Neural progenitor cell (in vitro differentiated cells): ENCODE measurements at regions not wholly inside any gene's neighbourhood (a gene's known extent, or its start where the extent isn't known, plus 50 kb on each side); places are given as distances from the start of the nearest gene placed in this dataset.
A peak's percentile ranks its signal among the peaks of the same experiment; 100 is the strongest.

Source experiments
- DNase-seq: peaks from one replicate; pipeline ENCODE4 v3.0.0-alpha.2; 2016; ENCODE audit warnings: low spot score
- H2AFZ ChIP-seq: fragments of 200-600 bp; sonication (generic); replicated peaks from 2 replicates; pipeline ENCODE4 v1.6.1; 2016; ENCODE audit warnings: antibody characterized with exemption
- H3F3A ChIP-seq: fragments of 200-600 bp; sonication (generic); 2 replicates; pipeline ENCODE4 v1.6.1; 2016; ENCODE audit warnings: antibody characterized with exemption, low read depth
- H3K27ac ChIP-seq: fragments of 200-600 bp; sonication (generic); 2 replicates; pipeline ENCODE4 v1.5.1; 2016; ENCODE audit warnings: mild to moderate bottlenecking
- H3K27me3 ChIP-seq: fragments of 200-600 bp; sonication (generic); 2 replicates; pipeline ENCODE4 v1.6.1; 2016; ENCODE audit warnings: mild to moderate bottlenecking, moderate library complexity
- H3K36me3 ChIP-seq: fragments of 200-600 bp; sonication (generic); 2 replicates; pipeline ENCODE4 v1.5.1; 2016
- H3K4me1 ChIP-seq: fragments of 200-600 bp; sonication (generic); 2 replicates; pipeline ENCODE4 v1.6.1; 2016; ENCODE audit warnings: mixed run types
- H3K4me2 ChIP-seq: fragments of 200-600 bp; sonication (generic); 2 replicates; pipeline ENCODE4 v1.6.1; 2016
- H3K4me3 ChIP-seq: fragments of 200-600 bp; sonication (generic); 2 replicates; pipeline ENCODE4 v1.5.1; 2016
- H3K79me2 ChIP-seq: fragments of 200-600 bp; sonication (generic); 2 replicates; pipeline ENCODE4 v1.6.1; 2016; ENCODE audit warnings: low read depth
- H3K9ac ChIP-seq: fragments of 200-600 bp; sonication (generic); 2 replicates; pipeline ENCODE4 v1.6.1; 2016
- H3K9me3 ChIP-seq: fragments of 200-600 bp; sonication (generic); 2 replicates; pipeline ENCODE4 v1.5.1; 2016; ENCODE audit warnings: low read depth
- H4K20me1 ChIP-seq: fragments of 200-600 bp; sonication (generic); 2 replicates; pipeline ENCODE4 v1.6.1; 2016; ENCODE audit warnings: low read depth
- H3K27ac Mint-ChIP-seq: 3 replicates; pipeline ENCODE4 v1.8.0; 2021; ENCODE audit warnings: mixed read lengths
- H3K27me3 Mint-ChIP-seq: 2 replicates; pipeline ENCODE4 v1.8.0; 2022; ENCODE audit warnings: low read depth, mild to moderate bottlenecking, inconsistent platforms, moderate library complexity, mixed read lengths; ENCODE audit not compliant: insufficient read depth
- H3K36me3 Mint-ChIP-seq: 3 replicates; pipeline ENCODE4 v1.8.0; 2021; ENCODE audit warnings: mixed read lengths
- H3K4me1 Mint-ChIP-seq: 3 replicates; pipeline ENCODE4 v1.8.0; 2021; ENCODE audit warnings: mixed read lengths
- H3K4me3 Mint-ChIP-seq: 3 replicates; pipeline ENCODE4 v1.8.0; 2021; ENCODE audit warnings: mild to moderate bottlenecking, moderate library complexity, mixed read lengths
- H3K9me3 Mint-ChIP-seq: 3 replicates; pipeline ENCODE4 v1.8.0; 2020; ENCODE audit warnings: mixed read lengths
- EZH2 ChIP-seq: fragments of 200-600 bp; sonication (generic); IDR thresholded peaks from 2 replicates; pipeline ENCODE4 v1.6.1; 2017; ENCODE audit warnings: antibody characterized with exemption, mild to moderate bottlenecking, moderate library complexity
- EZH2phosphoT487 ChIP-seq: fragments of 200-600 bp; sonication (generic); IDR thresholded peaks from 2 replicates; pipeline ENCODE4 v1.6.1; 2017; ENCODE audit warnings: antibody characterized with exemption
- TF ChIP-seq, protein P1 (sequence below): fragments of 200-600 bp; sonication (generic); IDR thresholded peaks from 2 replicates; pipeline ENCODE4 v1.5.1; 2017; ENCODE audit warnings: antibody characterized with exemption, mild to moderate bottlenecking

GRCh38 chr13:109584844-109585361 is 201.5 kb downstream of the IRS2 start:
- no peak overlapping the region for H3K4me3 ChIP-seq
- no peaks in the 10 kb centered on the region for H3K79me2 ChIP-seq
- Mint-ChIP-seq H3K9me3 (no peaks in the 10 kb centered on the region), H3K4me1 (no peaks in the 10 kb centered on the region), H3K36me3 (no peaks in the 10 kb centered on the region), H3K27ac (no peak overlapping the region), H3K4me3 (no peak overlapping the region), H3K27me3 (peaks cover 3% of the 10 kb centered on the region)
- no peaks in the 10 kb centered on the region for H3K9me3 ChIP-seq
- H3K27me3 ChIP-seq, result no peaks in the 10 kb centered on the region
- H2AFZ ChIP-seq, result no peak overlapping the region
- H3K9ac ChIP-seq, result no peak overlapping the region
- no peaks in the 10 kb centered on the region for H4K20me1 ChIP-seq
- no peak overlapping the region for H3K27ac ChIP-seq
- H3F3A ChIP-seq, result no peaks in the 10 kb centered on the region
- DNase-seq, result peak; percentile 11
- TF ChIP-seq, protein P1, sequence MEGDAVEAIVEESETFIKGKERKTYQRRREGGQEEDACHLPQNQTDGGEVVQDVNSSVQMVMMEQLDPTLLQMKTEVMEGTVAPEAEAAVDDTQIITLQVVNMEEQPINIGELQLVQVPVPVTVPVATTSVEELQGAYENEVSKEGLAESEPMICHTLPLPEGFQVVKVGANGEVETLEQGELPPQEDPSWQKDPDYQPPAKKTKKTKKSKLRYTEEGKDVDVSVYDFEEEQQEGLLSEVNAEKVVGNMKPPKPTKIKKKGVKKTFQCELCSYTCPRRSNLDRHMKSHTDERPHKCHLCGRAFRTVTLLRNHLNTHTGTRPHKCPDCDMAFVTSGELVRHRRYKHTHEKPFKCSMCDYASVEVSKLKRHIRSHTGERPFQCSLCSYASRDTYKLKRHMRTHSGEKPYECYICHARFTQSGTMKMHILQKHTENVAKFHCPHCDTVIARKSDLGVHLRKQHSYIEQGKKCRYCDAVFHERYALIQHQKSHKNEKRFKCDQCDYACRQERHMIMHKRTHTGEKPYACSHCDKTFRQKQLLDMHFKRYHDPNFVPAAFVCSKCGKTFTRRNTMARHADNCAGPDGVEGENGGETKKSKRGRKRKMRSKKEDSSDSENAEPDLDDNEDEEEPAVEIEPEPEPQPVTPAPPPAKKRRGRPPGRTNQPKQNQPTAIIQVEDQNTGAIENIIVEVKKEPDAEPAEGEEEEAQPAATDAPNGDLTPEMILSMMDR, result no peak
- TF ChIP-seq EZH2phosphoT487 (no peak), EZH2 (no peak)
- peaks cover 6% of the 10 kb centered on the region for H3K4me1 ChIP-seq
- H3K36me3 ChIP-seq, result no peaks in the 10 kb centered on the region
- H3K4me2 ChIP-seq, result no peak overlapping the region

GRCh38 chr13:109577191-109577700 is 209.1 kb downstream of the IRS2 start:
- no peak overlapping the region for H3K27ac ChIP-seq
- no peak overlapping the region for H3K4me2 ChIP-seq
- no peak overlapping the region for H2AFZ ChIP-seq
- no peak overlapping the region for H3K27ac Mint-ChIP-seq
- no peaks in the 10 kb centered on the region for H3K36me3 Mint-ChIP-seq
- peaks cover 4% of the 10 kb centered on the region for H3K27me3 Mint-ChIP-seq
- no peak overlapping the region for H3K4me3 ChIP-seq
- H3K79me2 ChIP-seq, result no peaks in the 10 kb centered on the region
- no peaks in the 10 kb centered on the region for H3K9me3 Mint-ChIP-seq
- H4K20me1 ChIP-seq, result no peaks in the 10 kb centered on the region
- H3K36me3 ChIP-seq, result no peaks in the 10 kb centered on the region
- no peaks in the 10 kb centered on the region for H3F3A ChIP-seq
- H3K9ac ChIP-seq, result no peak overlapping the region
- TF ChIP-seq, protein P1, result no peak
- TF ChIP-seq EZH2, result no peak
- no peak for TF ChIP-seq EZH2phosphoT487
- no peaks in the 10 kb centered on the region for H3K4me1 ChIP-seq
- no peaks in the 10 kb centered on the region for H3K27me3 ChIP-seq
- no peaks in the 10 kb centered on the region for H3K4me1 Mint-ChIP-seq
- H3K9me3 ChIP-seq, result no peaks in the 10 kb centered on the region
- DNase-seq, result no peak
- no peak overlapping the region for H3K4me3 Mint-ChIP-seq

DNA sequence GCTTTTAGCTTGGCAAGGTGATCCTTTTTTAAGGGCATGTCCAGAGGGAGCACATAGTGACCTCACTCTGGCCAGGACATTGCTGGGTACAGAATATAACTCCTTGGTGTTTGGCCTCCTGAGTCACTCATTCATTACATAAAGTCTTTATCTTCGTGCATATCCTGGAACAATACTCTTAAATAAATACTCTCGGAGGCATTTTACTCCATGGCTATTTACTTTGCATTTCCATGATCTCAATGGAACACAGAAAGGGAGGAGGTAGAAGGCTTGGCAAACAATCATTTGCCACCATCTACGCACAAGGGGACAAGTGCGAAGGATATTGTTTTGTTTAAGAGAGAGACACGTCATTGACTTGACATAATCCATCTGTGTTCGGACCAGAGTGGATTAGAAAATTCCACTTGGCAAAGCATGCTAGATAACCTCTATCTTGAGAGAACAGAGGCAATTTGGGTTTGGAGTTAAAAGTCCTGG is 210.0 kb downstream of the IRS2 start:
- Histone ChIP-seq H3K4me3 (no peak overlapping the region), H3K79me2 (no peaks in the 10 kb centered on the region), H3K9ac (no peak overlapping the region), H3K4me1 (no peaks in the 10 kb centered on the region), H4K20me1 (no peaks in the 10 kb centered on the region), H3K9me3 (no peaks in the 10 kb centered on the region), H3K36me3 (no peaks in the 10 kb centered on the region), H3K4me2 (no peak overlapping the region), H3K27ac (no peak overlapping the region), H2AFZ (no peak overlapping the region), H3K27me3 (no peaks in the 10 kb centered on the region), H3F3A (no peaks in the 10 kb centered on the region)
- H3K4me3 Mint-ChIP-seq, result no peak overlapping the region
- H3K4me1 Mint-ChIP-seq, result no peaks in the 10 kb centered on the region
- TF ChIP-seq EZH2phosphoT487 (no peak), EZH2 (no peak)
- no peaks in the 10 kb centered on the region for H3K36me3 Mint-ChIP-seq
- H3K27ac Mint-ChIP-seq, result no peak overlapping the region
- H3K27me3 Mint-ChIP-seq, result peaks cover 3% of the 10 kb centered on the region
- H3K9me3 Mint-ChIP-seq, result no peaks in the 10 kb centered on the region
- DNase-seq, result no peak

DNA sequence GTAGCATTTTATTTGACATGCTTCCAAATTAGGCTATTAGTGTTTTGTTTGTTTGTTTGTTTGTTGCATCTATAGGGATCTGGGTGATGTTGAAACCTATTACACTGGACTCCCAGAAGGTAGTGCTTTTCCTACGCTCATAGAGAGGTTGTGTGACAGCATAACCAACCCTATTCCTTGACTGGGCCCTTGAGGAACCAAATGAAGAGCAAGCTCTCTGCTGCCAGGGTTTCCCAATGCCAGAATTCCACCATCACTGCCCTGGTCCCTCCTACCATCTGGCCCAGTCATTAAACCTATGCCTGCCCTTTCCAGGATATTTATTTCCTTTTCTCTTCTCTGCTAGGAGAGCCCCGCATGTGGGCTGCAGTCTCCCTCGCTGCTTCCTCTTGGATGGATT is 210.6 kb downstream of the IRS2 start:
- H4K20me1 ChIP-seq, result no peaks in the 10 kb centered on the region
- H3K79me2 ChIP-seq, result no peaks in the 10 kb centered on the region
- no peaks in the 10 kb centered on the region for H3F3A ChIP-seq
- H3K4me3 ChIP-seq, result no peak overlapping the region
- H3K4me2 ChIP-seq, result no peak overlapping the region
- H3K4me1 ChIP-seq, result no peaks in the 10 kb centered on the region
- no peak overlapping the region for H3K27ac ChIP-seq
- no peaks in the 10 kb centered on the region for H3K9me3 ChIP-seq
- Mint-ChIP-seq H3K4me1 (no peaks in the 10 kb centered on the region), H3K27ac (no peak overlapping the region), H3K36me3 (no peaks in the 10 kb centered on the region), H3K27me3 (peaks cover 3% of the 10 kb centered on the region), H3K9me3 (no peaks in the 10 kb centered on the region), H3K4me3 (no peak overlapping the region)
- DNase-seq, result no peak
- TF ChIP-seq, protein P1, result no peak
- TF ChIP-seq EZH2phosphoT487, result no peak
- TF ChIP-seq EZH2, result no peak
- H3K9ac ChIP-seq, result no peak overlapping the region
- no peak overlapping the region for H2AFZ ChIP-seq
- H3K27me3 ChIP-seq, result no peaks in the 10 kb centered on the region
- no peaks in the 10 kb centered on the region for H3K36me3 ChIP-seq
